ENCODE measurements at regions not wholly inside any gene's neighbourhood (a gene's known extent, or its start where the extent isn't known, plus 50 kb on each side); places are given as distances from the start of the nearest gene placed in this dataset.

DNA sequence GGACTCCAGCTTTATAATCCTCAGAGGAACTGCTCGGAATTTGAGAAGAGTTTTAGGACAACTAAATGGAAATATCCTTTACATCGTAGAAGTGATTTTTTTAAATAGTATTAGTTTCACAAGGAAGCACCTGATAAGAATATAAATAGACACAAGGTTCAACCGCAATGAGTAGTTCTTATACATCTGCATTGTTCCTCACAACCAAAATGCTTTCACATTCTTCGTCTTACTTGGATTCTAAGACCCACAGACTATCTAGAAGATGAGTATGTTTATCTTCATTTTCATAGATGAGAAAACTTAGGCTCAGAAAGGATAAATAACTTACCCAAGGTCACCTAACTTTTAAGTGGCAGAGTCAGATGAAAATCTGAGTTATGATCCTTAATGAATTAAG, 469.0 kb downstream of the GALC start:
- DNase-seq (ENCODE audit: low read depth), result no peak

DNA sequence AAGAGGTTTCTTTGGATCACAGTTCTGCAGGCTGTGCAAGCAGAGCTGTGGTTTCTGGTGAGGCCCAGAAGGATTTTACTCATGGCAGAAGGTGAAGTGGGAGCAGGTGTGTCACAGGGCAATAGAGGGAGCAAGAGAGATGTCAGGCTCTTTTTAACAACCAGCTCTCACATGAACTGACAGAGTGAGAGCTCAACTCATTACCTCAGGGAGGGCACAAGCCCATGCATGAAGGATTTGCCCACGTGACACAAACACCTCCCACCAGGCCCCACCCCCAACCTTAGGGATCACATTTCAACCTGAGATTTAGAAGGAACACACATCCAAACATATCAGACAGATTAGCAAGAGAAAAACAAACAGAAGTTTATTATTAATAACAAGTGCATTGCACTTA, 470.4 kb downstream of the GALC start:
- DNase-seq (ENCODE audit: low read depth), result no peak

DNA sequence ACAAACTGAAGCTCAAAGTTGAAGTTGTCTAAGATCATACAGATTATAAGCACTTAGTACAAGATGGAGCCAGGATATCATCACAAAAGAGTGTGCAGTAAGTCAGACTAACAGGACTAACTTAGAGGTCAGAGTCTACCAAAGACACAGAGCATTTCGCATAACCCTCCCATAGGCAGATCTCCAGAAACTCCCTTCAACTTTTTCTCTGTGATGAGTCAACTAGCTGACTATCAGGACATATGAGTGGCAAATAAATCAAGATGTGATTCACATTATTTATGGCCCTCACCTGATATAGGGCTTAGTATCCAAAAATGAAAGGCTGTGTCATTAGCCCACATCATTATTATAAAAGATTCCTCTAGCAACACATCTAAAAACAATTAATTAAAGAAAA, 484.6 kb downstream of the GALC start:
- no peak for DNase-seq (ENCODE audit: low read depth)

DNA sequence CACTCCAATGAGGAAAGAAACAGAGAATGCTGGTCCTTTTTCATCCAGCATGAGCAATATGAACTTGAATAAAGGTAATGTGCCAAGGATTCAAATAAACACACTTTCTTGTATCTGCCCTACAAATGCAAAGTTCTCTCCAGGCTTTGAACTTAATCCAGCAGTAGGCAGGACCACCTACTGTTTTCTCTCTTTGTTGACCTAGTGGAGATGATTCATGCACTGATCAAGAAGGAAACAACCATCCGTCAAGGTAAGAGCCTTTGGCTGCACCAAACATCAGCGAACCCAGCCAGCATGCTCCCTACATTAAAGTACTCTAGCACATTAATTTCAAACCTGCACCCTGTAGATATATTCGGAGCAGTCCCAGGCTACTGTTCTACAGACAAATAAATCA, 489.3 kb downstream of the GALC start:
- no peak for DNase-seq (ENCODE audit: low read depth)

DNA sequence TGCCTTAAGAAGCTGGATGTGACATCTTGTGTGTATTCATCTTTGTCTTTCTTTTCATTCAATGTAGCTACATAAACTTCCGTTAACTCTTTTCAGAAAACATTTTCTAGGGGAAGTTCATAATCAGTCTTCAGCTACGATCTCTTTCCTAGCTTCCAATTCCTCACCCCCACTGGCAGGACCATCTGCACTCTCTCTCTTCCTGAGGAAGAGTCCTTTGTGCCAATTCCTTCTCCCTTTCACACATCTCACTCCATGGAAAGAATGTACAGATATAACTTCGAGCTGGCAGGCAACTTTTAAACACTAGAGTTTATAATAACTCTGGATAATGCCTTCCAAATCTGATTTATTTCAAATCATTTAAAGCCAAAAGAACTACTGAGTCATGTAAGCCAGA, 495.7 kb downstream of the GALC start:
- no peak for DNase-seq (ENCODE audit: low read depth)

DNA sequence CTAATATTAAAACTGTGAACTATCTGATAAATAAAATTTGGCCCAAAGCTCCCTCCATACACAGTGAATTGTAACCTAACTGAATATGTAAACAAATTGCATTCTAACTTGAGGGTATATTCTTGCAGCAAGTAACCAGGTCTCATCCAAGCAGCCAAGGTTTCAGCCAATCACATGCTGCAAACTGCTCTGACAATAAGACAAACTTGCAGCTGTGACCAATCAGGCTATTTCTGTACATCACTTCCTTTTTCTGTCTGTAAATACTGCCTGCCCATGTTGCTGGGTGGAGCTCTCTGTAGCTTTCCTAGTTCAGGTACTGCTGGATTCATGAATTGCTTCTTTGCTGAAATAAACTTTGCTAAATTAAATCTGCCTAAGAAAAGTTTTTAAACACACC, 499.0 kb downstream of the GALC start:
- DNase-seq (ENCODE audit: low read depth), result no peak

DNA sequence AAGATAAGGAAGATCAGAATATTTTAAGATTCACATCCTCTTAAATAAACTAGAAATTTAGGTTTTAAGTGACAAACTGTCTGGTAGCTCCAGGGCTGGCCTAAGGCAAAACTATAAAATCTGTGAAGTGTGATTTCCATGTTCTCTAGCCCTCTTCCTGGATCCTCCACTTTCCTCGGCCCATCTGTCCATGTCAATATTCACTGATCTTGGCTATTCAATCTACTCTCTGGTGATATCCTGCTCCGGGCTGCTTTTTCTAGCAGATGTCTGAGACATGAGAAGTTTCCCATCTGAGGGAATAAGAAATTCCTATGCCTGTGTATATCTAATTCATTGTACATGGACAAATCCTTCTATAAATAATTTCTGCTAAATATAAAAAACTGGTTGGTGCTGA, 500.4 kb downstream of the GALC start:
- DNase-seq (ENCODE audit: low read depth), result no peak

DNA sequence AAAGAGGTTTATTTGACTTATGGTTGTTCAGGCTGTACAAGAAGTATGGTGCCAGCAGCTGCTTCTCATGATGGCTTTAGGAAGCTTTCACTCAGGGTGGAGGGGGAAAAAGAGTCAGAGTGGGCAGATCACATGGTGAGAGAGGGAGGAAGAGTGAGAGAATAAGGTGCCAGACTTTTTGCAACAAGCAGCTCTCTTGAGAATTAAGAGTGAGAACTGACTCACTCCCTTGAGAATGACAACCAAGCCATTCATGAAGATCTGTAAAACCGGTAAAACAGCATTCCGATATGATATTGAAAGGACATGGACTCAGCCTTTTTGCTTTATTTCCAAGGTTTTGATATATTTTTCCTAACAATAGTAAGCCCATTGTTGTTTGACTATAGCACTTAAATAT, 501.2 kb downstream of the GALC start:
- DNase-seq (ENCODE audit: low read depth), result no peak

DNA sequence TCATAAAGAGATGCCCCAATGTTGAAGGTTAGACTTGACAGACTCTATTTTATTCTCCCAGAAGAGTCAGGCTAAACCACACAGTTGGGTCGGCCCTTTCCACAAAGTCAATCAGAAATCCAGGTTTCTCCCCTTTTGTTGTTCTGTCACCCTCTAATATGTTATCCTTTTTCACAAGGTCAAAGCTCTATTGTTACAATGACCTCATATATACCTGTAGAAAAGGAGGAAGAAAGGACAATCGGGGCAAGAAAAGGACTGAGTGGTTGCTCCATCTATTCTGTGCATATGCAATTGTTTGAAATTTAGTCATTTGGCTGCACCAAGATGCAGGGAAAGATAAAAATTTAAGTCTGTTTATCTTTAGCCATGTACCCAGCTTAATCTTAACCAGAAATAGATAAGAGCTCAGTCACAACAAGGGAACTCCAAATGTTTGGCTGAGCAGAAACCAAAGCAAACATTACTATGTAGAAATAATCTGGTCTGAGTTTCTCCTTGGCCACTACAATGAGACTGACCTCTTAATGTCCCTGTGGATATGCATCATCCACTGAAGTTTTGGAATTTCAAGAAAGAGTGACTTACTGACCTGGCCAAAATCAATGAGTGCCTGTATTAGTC, 503.7 kb downstream of the GALC start:
- no peak for DNase-seq (ENCODE audit: low read depth)

DNA sequence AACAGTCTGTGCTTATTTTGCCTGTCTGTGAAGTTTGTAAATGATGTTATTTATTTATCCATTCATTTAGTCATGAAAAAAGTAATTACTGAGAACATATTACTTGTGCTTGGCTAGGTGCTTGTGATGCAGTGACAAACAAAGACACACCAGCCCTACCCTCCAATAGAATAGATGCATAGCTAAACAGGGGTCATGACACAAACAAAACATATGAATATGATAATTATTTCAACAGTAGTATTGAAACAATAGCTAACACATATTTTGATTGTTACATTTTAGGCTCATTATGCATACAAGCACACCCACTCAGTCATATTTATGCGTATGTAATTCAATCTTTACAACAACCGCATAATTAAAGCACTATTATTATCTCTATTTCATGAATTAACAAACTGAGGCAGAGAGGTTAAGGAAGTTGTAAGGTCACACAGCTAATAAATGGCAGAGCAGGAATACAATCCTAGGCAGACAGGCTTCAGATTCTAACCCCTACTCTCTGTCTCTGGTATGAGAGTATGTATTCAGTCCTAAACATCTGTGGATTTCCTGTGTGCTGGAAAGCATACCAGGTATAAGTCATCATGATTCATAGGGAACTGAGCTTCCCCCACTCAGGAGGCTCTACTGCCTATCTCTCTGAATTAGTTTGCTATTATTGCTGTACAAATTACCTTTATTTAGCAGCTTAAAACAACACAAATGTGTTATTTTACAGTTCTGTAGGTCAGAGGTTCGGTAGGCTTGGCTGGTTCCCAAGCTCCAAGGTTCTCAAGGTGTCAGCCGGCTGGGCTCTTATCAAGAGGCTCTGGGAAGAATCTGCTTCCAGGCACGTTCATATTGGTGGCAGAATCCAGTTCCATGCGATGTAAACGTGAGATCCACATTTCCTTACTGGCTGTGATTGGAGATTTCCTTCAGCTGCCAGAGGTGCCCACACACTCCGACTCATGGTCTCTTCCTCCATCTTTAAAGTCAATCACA, 509.4 kb downstream of the GALC start:
- no peak for DNase-seq (ENCODE audit: low read depth)

DNA sequence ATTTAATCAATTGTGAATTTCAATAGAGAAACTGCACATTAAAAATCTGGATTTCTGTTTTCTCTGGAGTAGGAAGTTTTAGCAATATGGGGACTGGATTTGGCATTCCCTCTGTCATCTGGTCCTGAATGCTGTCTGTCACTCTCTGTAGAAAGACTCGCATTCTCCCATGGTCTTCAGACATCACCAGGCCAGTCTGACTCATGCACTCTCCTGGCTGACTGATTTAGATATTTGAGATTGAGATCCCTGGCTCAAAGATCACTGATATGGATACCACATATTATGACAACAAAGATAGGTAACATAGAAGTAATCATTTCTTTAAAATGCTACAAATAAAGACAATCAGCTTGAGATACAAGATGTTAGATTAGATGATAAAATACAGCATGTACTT, 524.5 kb downstream of the GALC start:
- DNase-seq (ENCODE audit: low read depth), result no peak

DNA sequence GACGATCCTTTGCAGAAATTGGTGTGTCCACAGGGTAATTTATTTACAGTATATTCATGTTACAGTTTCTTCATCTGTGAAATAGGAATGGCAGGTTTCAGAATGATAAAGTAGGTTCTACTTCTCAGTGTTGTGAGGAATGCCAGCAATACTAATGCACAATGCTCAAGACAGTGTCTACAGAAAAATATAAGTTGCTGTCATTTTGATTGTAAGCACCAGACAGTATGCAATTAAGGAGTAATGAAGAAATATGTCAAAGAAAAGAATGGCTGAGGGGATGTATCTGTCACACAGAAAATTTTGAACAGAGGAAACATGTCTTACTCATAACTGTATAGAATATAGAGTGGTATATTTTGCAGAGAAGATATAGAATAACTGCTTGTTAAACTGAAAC, 525.4 kb downstream of the GALC start:
- no peak for DNase-seq (ENCODE audit: low read depth)

DNA sequence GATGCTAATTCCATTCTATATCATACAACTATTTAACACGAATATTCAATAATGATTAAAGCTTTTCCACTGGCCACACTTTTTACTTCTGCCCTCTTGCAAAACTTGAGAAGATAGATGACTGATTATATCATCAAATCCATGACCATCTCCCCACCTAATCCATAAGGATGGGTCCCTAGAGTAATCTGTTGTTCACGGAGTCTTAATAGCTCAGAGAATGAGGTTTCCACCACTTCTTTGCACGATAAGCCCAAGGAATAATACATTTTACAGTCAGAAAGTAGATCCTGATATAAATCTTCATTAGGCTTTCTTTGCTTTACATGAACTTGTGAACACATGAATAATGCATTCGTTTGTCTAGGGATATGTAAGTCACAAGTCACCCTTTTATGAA, 527.2 kb downstream of the GALC start:
- DNase-seq (ENCODE audit: low read depth), result no peak

DNA sequence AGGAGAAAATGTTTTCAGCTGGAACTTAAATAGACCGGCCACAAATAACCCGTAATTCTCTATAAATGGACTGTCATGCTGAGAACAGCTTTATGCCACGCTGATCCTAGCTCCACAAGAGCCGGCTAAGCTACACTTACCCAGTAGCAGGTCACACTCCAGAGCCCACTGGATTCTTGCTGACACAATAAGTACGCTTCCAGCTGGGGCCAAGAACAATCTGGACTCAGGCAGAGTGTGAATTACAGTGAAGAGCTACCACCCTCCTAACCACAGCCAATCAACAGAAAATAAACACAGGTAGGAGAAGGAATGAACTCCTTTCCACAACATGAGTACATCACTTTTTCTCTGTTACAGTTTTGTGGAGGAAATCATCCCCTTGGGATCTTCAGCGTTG, 531.3 kb downstream of the GALC start:
- DNase-seq (ENCODE audit: low read depth), result no peak

DNA sequence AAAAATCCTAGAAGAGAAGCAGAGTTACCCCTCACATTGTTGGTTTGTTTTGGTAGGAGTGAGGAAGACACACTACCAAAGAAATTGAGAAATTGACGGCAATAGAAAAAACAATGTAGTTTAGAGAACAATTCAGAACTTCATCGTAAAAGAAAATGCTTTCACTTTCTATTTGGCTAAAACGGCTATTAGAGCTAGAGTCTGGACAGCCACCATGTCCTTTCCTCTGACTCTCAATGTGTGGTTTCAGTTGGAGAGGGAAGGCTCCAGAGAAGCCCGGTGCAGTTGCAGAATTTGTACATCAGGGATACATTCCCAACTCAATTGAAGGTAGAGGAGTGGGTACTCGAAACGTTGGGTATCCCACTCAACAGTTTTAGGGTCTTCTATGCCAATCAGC, 535.3 kb downstream of the GALC start:
- DNase-seq (ENCODE audit: low read depth), result no peak

DNA sequence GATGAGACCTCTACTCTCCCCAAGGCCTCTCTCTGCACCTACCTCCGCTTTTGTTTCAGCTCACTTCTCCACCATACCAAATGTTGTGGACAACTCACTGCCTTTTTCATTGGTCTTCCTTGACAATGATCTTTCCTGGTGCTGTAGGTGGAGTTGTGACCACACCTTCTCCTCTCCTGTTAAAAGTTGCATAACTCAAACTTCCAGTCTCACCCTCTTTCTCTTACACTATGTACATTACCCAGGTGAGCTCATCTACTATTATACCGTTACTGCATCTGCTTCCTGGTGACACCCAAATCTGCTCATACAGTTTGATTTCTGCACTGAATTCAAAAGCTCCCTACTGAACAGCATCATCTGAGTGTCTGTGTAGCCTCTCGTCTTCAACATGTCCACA, 542.8 kb downstream of the GALC start:
- no peak for DNase-seq (ENCODE audit: low read depth)

DNA sequence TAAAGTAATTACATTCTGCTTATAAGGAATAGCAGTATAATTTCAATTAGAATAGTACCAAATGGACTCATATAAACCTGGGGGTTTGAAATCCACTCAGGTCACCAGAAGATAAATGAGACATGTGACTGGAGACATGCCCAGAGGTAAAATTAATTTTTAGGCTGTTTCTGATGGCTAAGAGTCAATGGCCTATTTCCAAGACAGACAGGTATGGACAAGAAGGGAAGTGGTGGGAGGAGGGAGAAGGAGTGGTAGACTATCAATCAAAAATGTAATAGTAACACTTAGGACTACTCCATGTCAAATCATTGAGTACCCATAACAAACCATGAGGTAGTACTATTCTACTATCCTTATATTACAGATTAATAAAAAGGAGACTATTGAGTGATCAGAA, 544.0 kb downstream of the GALC start:
- DNase-seq (ENCODE audit: low read depth), result no peak

DNA sequence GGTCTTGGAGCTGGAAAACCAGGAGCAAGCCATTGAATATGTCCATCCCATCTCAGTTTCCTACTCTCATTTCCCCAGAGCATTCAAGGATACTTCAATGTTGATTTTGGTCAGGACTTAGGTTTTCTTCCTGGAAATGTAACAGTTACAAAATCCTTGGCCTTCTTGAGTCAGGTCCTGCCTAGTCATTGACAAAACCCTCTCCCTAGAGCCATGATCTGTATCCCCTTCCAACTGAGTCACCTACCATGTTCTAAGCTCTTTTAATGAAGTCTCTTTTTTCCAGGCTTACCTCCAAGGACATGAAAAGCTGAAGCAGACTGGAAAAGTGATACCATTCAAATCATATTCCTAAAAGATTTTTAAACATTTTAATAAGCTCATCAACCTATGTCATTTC, 549.2 kb downstream of the GALC start:
- DNase-seq (ENCODE audit: low read depth), result no peak

DNA sequence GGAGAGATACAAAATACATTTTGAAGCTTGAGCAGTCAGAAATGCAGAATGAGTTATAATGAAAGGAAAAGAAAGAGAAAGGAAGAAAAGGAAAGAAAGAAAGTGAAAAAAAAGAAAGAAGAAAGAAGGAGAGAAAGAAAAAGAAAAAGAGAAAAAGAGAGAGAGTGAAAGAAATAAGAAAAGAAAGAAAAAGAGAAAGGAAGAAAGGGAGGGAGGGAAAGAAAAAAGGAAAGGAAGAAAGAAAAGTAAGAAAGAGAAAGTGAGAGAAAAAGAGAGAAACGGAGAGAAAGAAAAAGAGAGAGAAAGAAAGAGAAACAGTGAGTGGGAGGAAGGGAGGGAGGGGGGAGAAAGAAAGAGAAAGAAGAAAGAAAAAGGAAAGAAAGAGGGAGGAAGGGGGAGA, 549.9 kb downstream of the GALC start:
- DNase-seq (ENCODE audit: low read depth), result no peak

DNA sequence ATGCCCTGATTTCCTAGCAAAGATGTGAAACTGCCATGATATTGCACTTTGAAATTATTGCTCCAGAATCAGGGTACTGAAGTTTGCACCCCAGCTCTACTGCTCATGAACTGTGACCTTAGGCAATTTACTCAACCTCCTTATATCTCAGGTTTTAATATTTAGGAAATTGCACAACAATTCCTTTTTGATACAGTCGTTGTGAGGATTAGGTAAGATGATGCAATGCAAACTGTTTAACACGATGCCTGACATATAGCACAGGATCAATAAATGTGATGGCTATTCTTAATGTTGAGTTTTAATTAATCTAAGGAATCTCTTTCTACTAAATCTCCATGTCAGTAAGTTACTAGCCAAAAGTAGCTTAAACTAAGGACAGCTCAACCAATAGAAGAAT, 555.8 kb downstream of the GALC start:
- no peak for DNase-seq (ENCODE audit: low read depth)

DNA sequence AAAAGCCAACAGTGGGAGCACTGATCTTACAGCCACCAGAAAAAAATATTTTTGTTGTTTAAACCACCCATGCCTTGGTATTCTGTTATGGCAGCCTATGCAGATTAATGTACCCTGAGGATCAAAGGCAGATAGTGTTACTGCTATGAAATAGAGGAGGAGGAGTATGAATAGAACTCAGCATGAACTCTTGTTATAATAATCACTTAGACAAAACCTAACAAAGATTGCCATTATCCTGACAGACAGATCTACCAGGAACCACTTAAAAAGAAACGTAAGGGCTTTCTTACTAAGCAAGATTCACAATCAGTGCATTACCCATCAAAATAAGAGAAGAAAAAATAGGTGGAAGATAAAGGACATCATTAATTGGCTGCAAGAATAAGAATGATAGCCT, 558.3 kb downstream of the GALC start:
- no peak for DNase-seq (ENCODE audit: low read depth)

DNA sequence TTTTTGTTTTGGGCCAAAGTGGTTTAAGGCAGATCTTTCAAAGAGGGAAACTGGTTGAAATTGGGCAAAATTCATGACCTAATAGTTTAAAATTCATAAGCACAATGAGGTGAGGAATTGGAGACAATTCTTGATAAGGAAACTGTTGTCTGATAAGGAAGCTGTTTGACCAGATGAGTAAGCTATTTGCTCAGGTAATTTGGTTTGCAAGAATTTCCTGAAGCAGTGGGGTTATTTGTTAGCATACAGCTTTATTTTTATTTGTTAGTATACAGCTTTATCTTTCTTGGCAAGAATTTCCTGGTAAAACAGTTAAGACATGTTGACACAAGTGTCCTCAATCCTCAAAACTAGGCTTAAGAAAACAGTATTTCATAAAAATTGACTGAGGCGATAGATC, 559.0 kb downstream of the GALC start:
- no peak for DNase-seq (ENCODE audit: low read depth)

DNA sequence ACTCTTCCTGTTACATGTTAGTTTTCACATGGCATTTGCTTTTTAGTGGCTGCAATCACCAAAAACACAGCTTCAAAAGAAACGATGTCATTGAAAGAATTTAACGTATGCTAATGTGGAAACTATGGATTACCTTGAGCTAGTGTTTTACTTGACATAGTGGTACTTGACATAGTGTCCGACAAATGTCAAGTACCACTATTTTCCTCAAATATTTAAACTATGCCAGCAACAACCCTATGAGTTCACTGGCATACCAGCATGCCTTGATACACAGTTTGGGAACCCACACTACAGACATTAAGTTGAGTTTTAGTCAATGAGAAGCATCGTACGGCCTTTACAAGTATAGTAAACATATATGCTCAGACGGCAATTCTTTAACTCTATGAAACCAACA, 560.3 kb downstream of the GALC start:
- no peak for DNase-seq (ENCODE audit: low read depth)

DNA sequence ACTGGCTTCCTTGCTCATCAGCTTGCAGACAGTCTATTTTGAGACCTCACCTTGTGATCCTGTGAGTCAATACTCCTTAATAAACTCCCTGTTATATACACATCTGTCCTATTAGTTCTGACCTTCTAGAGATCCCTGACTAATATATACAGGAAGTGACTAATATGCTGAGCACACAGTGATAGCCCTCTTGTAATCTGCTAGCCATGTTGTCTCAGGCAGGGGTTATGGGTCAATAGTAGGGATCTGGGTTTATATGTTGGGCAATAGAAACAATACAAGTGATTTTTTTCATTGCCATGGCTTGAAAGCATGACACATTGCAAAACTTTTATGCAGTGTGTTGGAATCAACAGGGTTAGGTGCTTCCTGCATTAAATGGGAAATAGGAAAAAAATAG, 562.2 kb downstream of the GALC start:
- peak; percentile 2 for DNase-seq (ENCODE audit: low read depth)

Measured in amniotic epithelial cell (primary cell).